ENCODE measurements at regions not wholly inside any gene's neighbourhood (a gene's known extent, or its start where the extent isn't known, plus 50 kb on each side); places are given as distances from the start of the nearest gene placed in this dataset.

- TF ChIP-seq, protein P1, sequence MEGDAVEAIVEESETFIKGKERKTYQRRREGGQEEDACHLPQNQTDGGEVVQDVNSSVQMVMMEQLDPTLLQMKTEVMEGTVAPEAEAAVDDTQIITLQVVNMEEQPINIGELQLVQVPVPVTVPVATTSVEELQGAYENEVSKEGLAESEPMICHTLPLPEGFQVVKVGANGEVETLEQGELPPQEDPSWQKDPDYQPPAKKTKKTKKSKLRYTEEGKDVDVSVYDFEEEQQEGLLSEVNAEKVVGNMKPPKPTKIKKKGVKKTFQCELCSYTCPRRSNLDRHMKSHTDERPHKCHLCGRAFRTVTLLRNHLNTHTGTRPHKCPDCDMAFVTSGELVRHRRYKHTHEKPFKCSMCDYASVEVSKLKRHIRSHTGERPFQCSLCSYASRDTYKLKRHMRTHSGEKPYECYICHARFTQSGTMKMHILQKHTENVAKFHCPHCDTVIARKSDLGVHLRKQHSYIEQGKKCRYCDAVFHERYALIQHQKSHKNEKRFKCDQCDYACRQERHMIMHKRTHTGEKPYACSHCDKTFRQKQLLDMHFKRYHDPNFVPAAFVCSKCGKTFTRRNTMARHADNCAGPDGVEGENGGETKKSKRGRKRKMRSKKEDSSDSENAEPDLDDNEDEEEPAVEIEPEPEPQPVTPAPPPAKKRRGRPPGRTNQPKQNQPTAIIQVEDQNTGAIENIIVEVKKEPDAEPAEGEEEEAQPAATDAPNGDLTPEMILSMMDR (IDR thresholded peaks at IDR 0.05) = no peak
- no peak for TF ChIP-seq POLR2A (IDR thresholded peaks at IDR 0.05)
Observed at GRCh38 chr10:61097026-61097425, 153.0 kb upstream of the RHOBTB1 start.
